Natural killer cell (primary cell): ENCODE measurements at regions not wholly inside any gene's neighbourhood (a gene's known extent, or its start where the extent isn't known, plus 50 kb on each side); places are given as distances from the start of the nearest gene placed in this dataset.

Experiments used
- ATAC-seq, 3 donors: fragments of 150-1000 bp in 2 of 3; fragments of 200-7000 bp in 1 of 3; cut with Tn5 transposase; 1 replicate in 1 of 3; 2 replicates in 2 of 3; pipeline ENCODE4 v1.10.0; 2021; ENCODE audit warnings: mild to moderate bottlenecking in 2 of 3, moderate library complexity in 2 of 3
- DNase-seq, 2 donors: peaks; one replicate each; pipeline versions ENCODE4 v3.0.0 to v3.0.0-alpha.2; 2013 to 2021; ENCODE audit warnings: mixed read lengths in 1 of 2
- H3K27ac ChIP-seq: one replicate; pipeline ENCODE4 v1.5.1; 2013; ENCODE audit warnings: mild to moderate bottlenecking, low read length
- H3K27me3 ChIP-seq: one replicate; pipeline ENCODE4 v1.6.1; 2013; ENCODE audit warnings: low read length; ENCODE audit not compliant: control insufficient read depth, insufficient read depth
- H3K36me3 ChIP-seq: one replicate; pipeline ENCODE4 v1.6.1; 2013; ENCODE audit warnings: low read length; ENCODE audit not compliant: control insufficient read depth, insufficient read depth
- H3K4me1 ChIP-seq: one replicate; pipeline ENCODE4 v1.6.1; 2013; ENCODE audit warnings: low read length; ENCODE audit not compliant: control insufficient read depth, insufficient read depth
- H3K4me3 ChIP-seq: one replicate; pipeline ENCODE4 v1.5.1; 2013; ENCODE audit warnings: low read length
- H3K9me3 ChIP-seq: one replicate; pipeline ENCODE4 v1.6.1; 2013; ENCODE audit warnings: low read length; ENCODE audit not compliant: control insufficient read depth, insufficient read depth
- H3K27ac Mint-ChIP-seq, 2 donors: one replicate each; pipeline ENCODE4 v1.8.0; 2022; ENCODE audit warnings: mild to moderate bottlenecking in 2 of 2, mixed read lengths in 2 of 2, moderate library complexity in 1 of 2
- H3K27me3 Mint-ChIP-seq, 2 donors: one replicate each; pipeline ENCODE4 v1.8.0; 2022; ENCODE audit warnings: low read depth in 2 of 2, mixed read lengths in 2 of 2
- H3K36me3 Mint-ChIP-seq: one replicate; pipeline ENCODE4 v1.8.0; 2022; ENCODE audit warnings: mixed read lengths
- H3K4me1 Mint-ChIP-seq, 2 donors: one replicate each; pipeline ENCODE4 v1.8.0; 2022; ENCODE audit warnings: mixed read lengths in 2 of 2
- H3K4me3 Mint-ChIP-seq: one replicate; pipeline ENCODE4 v1.8.0; 2022; ENCODE audit warnings: mild to moderate bottlenecking, moderate library complexity, mixed read lengths
- H3K9me3 Mint-ChIP-seq, 2 donors: one replicate each; pipeline ENCODE4 v1.8.0; 2022; ENCODE audit warnings: mixed read lengths in 2 of 2
- CTCF ChIP-seq: fragments of 200-600 bp; IDR thresholded peaks from one replicate; pipeline ENCODE4 v1.8.0; 2022; ENCODE audit warnings: antibody characterized with exemption
- WGBS: methylation state at CpG from one replicate; pipeline ENCODE4 v1.1.7; 2013; ENCODE audit warnings: missing lambda C conversion rate; ENCODE audit not compliant: insufficient coverage; 5-methylcytosine and 5-hydroxymethylcytosine counted together
- intact Hi-C: fragments of 100-400 bp; cut with micrococcal nuclease; formaldehyde crosslinking; loops from one replicate; pipeline ENCODE4 v1.14.2; 2022

DNA sequence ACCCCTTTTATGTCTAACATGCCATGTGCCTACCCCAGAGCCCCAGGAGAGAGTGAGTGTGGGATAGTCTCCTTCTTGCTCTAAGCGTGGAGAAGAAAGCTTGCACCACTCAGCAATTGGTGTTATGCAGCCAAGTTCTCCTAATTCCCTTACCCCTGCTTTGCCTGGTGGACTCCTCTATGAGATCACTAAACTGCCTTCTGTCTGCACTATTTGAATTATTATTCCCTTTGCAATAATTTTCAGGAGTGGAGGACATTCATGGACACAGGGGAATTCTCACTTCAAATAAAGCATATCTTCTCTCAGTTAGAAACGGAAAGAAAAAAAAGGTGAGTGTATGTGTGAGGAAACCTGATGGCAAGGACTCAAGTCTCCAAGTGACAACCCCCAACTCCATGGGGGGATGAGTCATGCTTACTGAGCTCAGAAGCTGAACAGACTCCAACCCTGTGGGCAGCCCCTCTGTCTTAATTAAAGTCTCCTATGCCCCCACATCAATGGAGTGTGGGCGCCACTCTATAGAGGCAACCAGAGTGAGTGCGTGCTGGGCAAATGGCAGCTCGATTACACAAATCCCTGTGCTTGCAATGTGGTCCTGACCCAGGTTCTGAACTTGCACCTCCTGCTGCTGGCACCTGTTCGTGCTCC lies 381.9 kb downstream of the RAB28 start:
- ATAC-seq (no peak), DNase-seq (no peak)
- Mint-ChIP-seq H3K9me3 (peaks cover 8 to 13% of the 10 kb centered on the region in 2 donors), H3K27ac (no peak overlapping the region), H3K4me1 (no peaks in the 10 kb centered on the region), H3K27me3 (no peaks in the 10 kb centered on the region), H3K4me3 (no peak overlapping the region), H3K36me3 (no peaks in the 10 kb centered on the region)
- H3K36me3 ChIP-seq, result no peaks in the 10 kb centered on the region
- no peak overlapping the region for H3K27ac ChIP-seq
- WGBS, result 92% methylated on average over 5 of the region's 6 CpGs
- no peaks in the 10 kb centered on the region for H3K4me1 ChIP-seq
- H3K9me3 ChIP-seq, result peaks cover 15% of the 10 kb centered on the region
- no peak overlapping the region for H3K4me3 ChIP-seq
- intact Hi-C loops, result no loop called here
- TF ChIP-seq CTCF, result no peak
- no peaks in the 10 kb centered on the region for H3K27me3 ChIP-seq

- no peak overlapping the region for H3K4me3 ChIP-seq
- no peak for TF ChIP-seq CTCF
- Mint-ChIP-seq H3K4me3 (no peak overlapping the region), H3K36me3 (peaks cover 12% of the 10 kb centered on the region), H3K27me3 (no peaks in the 10 kb centered on the region), H3K27ac (no peak overlapping the region), H3K9me3 (peaks cover 16 to 17% of the 10 kb centered on the region in 2 donors), H3K4me1 (no peaks in the 10 kb centered on the region)
- H3K27ac ChIP-seq, result no peak overlapping the region
- ATAC-seq, result no peak
- DNase-seq, result no peak
- peaks cover 15% of the 10 kb centered on the region for H3K9me3 ChIP-seq
- no peaks in the 10 kb centered on the region for H3K4me1 ChIP-seq
- no peaks in the 10 kb centered on the region for H3K27me3 ChIP-seq
- intact Hi-C loops, result no loop called here
- no peaks in the 10 kb centered on the region for H3K36me3 ChIP-seq
- WGBS, result 80% methylated on average over 3 of the region's 3 CpGs
Measured at GRCh38 chr4:13097971-13098370, 386.2 kb downstream of the RAB28 start.

DNA sequence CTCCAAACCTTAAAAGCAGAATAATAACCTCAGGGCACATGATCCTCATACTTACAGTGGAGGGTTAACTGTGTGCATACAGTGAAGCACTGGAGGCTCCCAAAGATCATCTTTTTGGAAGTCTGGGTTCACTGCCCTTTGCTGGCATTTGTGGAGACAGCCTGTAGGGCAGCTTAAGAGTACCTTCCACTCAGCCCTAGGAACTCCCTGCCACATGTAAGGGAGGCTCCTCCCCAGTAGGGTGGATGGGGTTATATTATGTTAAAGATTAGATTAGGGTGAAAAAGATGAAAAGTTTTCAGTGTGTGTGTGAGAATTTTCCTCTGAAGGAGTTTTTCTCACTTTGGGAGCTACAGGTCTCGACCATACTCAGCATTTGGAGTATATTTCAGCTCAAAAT lies 388.4 kb downstream of the RAB28 start:
- ATAC-seq (no peak), DNase-seq (no peak)
- no peak overlapping the region for H3K4me3 Mint-ChIP-seq
- no peaks in the 10 kb centered on the region for H3K4me1 ChIP-seq
- H3K36me3 Mint-ChIP-seq, result peaks cover 12% of the 10 kb centered on the region
- no peaks in the 10 kb centered on the region for H3K27me3 ChIP-seq
- H3K36me3 ChIP-seq, result no peaks in the 10 kb centered on the region
- peaks cover 11% of the 10 kb centered on the region for H3K9me3 ChIP-seq
- WGBS, result 71% methylated on average over 1 of the region's 1 CpG
- no peak overlapping the region for H3K27ac Mint-ChIP-seq
- H3K27me3 Mint-ChIP-seq, result no peaks in the 10 kb centered on the region
- H3K4me1 Mint-ChIP-seq, result no peaks in the 10 kb centered on the region
- no peak overlapping the region for H3K4me3 ChIP-seq
- intact Hi-C loops, result no loop called here
- H3K9me3 Mint-ChIP-seq, result peaks cover 16 to 21% of the 10 kb centered on the region in 2 donors
- H3K27ac ChIP-seq, result no peak overlapping the region
- TF ChIP-seq CTCF, result no peak

DNA sequence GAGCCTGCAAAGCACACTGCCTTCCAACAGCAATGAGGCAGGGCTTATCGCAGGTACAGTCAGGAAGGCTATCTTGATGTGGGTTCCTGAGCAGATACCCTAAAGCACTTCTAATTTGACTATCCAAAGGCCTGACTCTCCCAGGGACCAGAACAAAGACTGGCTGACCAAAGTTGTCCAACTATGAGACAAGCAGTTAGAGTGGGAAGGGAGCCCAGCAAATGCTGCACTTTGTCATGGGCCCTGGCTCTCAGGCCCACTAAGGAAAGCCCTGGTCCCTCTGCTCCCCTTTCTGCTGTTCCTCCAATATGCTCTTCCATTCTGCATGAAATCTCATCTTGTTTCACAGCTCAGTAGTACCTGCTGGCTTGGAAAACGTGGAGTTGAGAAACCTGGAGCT lies 391.0 kb downstream of the RAB28 start:
- H3K36me3 ChIP-seq, result no peaks in the 10 kb centered on the region
- Mint-ChIP-seq H3K9me3 (peaks cover 10 to 18% of the 10 kb centered on the region in 2 donors), H3K4me3 (no peak overlapping the region), H3K4me1 (no peaks in the 10 kb centered on the region), H3K36me3 (peaks cover 12% of the 10 kb centered on the region), H3K27me3 (no peaks in the 10 kb centered on the region), H3K27ac (no peak overlapping the region)
- no peaks in the 10 kb centered on the region for H3K4me1 ChIP-seq
- no peaks in the 10 kb centered on the region for H3K27me3 ChIP-seq
- no peak for TF ChIP-seq CTCF
- H3K4me3 ChIP-seq, result no peak overlapping the region
- H3K27ac ChIP-seq, result no peak overlapping the region
- DNase-seq, result no peak
- intact Hi-C loops, result no loop called here
- ATAC-seq, result no peak
- 71% methylated on average over 2 of the region's 2 CpGs for WGBS
- H3K9me3 ChIP-seq, result peaks cover 6% of the 10 kb centered on the region
